ENCODE measurements at regions not wholly inside any gene's neighbourhood (a gene's known extent, or its start where the extent isn't known, plus 50 kb on each side); places are given as distances from the start of the nearest gene placed in this dataset.

- DNase-seq (ENCODE audit: low read depth): no peak
Measured at GRCh38 chr10:110355141-110355831, 50.6 kb upstream of the SMNDC1 start.

GRCh38 chr10:110355922-110356627, 51.4 kb upstream of the SMNDC1 start:
- no peak for DNase-seq (ENCODE audit: low read depth)

DNA sequence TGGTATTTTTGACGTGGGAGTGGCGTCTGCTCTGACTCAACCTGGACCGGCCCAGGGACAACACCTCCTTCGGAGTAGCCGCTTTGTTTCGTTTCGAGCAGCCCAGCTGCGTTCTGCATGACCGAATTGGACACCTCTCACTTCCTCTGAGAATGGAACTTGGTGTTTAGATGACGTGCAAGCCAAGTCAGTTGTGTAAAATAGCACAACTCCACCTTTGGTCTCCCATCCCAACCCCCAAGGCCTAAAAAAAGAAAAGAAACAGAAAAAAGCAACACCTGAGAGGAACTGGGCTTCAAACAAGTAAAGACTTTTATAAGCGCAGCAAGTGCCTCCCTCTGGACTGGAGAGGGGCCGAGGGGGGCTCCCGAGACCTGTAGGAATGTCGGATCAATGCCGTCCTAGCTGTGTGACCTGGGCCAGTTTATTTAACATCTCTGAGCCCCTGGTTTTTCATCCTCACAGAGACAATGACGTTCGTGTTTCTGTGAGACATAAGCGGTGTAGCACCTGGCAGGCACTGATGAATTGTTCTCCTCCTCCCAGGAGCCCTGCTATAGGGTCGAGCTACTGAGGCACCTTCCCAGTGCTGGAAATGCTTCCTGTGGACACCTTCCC, 52.0 kb upstream of the SMNDC1 start:
- peak; percentile 39 for DNase-seq (ENCODE audit: low read depth)

DNA sequence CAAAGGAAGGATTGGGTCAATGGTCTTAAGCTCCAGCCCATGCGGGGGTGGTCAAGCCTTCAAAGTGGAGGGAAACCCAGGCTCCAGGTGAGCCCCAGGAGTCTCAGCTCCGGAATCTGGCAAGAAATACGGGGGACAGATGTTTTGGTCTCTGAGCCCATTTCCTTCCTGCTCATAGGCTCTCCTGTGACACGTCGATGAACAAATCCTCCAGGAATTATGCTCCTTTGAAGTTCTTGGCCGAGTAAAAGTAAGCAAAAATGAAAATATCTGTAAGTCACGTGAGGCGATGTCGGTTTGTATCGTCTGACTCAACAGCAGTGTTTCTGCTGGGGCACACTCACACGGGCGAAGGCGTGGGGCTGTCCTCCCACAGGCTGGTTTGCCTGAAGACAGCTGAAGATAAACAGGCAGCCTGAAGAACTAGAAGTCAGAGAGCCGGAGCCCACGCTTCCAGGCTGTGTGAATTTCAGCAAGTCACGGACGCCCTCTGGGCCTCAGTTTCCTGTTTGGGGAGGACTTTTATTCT, 52.6 kb upstream of the SMNDC1 start:
- DNase-seq (ENCODE audit: low read depth): peak; percentile 96

- no peak for DNase-seq (ENCODE audit: low read depth)
Measured at GRCh38 chr10:110357871-110358270, 53.2 kb upstream of the SMNDC1 start.

DNA sequence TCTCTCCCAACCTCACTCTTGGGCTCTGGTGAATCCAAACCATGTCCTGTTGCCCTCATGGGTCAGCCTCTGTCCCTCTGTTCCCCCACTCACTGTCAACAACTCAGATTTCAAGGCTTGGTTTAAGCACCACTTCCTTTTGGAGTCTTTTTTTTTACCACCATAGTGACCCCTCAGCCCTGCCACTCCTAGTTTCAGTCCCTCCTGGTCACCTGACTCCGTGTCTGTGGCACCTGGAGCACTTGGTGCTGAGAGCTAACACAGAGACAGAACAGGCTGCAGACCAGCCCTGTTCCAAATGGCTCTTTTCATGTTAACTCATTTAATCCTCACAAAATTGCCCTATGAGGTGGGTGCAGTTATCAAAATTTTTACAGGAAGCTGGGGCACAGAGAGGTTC, 53.6 kb upstream of the SMNDC1 start:
- DNase-seq (ENCODE audit: low read depth): no peak

DNA sequence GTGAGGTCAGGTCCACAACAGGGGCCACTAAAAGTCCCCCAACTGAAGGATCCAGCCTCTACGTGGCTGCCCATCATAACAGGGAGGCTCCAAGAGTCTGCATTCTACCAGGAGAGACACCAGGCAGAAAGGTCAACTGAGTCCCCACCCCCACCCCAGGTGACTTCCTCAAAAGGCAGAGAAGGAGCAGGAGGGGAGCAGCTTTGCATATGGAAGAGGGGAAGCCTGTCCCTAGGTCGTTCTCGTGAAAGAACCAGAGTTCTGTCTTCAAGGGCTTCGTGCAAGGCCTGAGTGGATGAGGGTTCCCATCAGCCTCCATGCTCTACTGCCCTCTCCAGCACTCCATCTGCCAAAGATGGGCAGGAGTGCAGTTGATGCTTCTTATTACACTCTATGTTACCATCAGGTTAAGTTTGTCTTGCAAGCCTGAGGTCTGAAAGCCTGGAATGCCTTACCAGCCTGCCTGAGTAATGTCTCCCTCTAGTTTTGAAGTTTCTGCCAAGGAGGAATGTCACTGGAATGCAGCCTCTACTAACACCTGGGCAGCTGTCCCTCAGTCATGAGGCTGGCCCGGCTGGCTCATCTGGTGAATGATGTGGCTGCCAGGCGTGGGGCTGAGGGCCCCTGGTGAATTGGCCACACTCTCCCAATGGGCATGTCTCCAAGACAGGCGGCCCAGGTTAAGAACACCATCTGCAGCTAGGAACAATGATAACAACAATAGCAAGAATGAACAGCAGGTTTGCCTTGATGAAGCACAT, 54.3 kb upstream of the SMNDC1 start:
- peak; percentile 37 for DNase-seq (ENCODE audit: low read depth)

GRCh38 chr10:110360857-110361474, 56.2 kb upstream of the SMNDC1 start:
- DNase-seq (ENCODE audit: low read depth): peak; percentile 48

- DNase-seq (ENCODE audit: low read depth): no peak
Measured at GRCh38 chr10:110361800-110362456, 57.2 kb upstream of the SMNDC1 start.

GRCh38 chr10:110363572-110364411, 59.1 kb upstream of the SMNDC1 start:
- DNase-seq (ENCODE audit: low read depth): no peak

DNA sequence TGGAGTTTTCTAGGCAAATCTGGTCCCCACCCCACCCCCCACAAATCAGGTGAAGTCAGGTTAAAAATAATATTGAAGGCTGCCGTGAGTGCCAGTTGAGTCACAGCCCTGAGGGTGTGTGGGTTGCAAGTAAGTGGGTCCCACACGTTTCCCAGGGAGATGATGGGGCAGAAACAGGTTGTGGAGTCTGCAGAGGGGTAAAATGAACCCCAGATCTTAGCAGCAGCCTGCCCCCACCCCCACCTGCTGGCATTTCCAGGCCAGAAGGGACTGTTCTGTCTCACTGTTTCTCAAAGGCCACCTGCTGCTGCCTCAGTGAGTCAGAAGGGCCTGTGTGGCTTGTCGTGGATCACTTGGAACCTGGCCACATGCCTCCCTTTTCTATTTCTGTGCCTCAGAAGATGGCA, 59.8 kb upstream of the SMNDC1 start:
- peak; percentile 46 for DNase-seq (ENCODE audit: low read depth)

- DNase-seq (ENCODE audit: low read depth): no peak
Measured at GRCh38 chr10:110365356-110366143, 60.8 kb upstream of the SMNDC1 start.

DNA sequence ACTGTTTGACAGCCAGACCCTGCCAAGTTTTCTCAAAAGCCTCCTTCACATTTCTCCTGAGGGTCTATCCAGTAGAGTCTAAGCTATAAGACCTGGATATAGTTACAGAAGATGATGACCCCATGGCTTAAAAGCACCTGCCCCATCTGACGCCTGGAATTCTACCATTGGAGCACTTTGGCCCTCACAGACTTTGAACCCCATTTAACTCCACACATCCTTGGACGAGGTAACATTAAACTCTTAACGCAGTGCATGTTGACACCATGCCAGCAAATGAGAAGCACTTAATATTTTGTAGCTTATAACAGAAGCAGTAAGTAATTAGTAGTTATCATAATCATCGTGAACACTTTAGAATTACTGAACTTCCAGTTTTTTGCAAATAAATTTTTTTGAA, 61.9 kb upstream of the SMNDC1 start:
- no peak for DNase-seq (ENCODE audit: low read depth)

GRCh38 chr10:110368002-110368401, 63.3 kb upstream of the SMNDC1 start:
- peak; percentile 59 for DNase-seq (ENCODE audit: low read depth)

DNA sequence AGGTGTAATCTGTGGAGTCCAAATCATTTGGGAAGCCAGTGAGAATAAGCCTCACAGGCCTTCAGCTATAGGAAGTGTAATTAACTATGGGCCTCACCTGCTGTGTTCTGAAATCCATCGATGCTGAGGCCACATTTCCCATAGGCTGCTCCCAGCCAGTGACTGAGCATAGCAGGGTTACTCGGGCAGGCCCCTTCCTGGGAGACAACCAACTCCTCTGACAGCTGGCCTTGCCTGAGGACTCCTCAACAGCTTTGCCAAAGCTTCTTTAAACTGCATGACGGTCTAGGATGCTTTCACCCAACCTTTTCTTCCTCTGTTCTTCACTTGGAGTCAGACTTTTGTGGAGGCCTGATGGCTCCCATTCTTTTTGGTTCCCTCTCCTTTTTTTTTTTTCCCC, 63.8 kb upstream of the SMNDC1 start:
- DNase-seq (ENCODE audit: low read depth): no peak

GRCh38 chr10:110370006-110370405, 65.3 kb upstream of the SMNDC1 start:
- no peak for DNase-seq (ENCODE audit: low read depth)

- DNase-seq (ENCODE audit: low read depth): peak; percentile 82
Measured at GRCh38 chr10:110372656-110373055, 67.9 kb upstream of the SMNDC1 start.

DNA sequence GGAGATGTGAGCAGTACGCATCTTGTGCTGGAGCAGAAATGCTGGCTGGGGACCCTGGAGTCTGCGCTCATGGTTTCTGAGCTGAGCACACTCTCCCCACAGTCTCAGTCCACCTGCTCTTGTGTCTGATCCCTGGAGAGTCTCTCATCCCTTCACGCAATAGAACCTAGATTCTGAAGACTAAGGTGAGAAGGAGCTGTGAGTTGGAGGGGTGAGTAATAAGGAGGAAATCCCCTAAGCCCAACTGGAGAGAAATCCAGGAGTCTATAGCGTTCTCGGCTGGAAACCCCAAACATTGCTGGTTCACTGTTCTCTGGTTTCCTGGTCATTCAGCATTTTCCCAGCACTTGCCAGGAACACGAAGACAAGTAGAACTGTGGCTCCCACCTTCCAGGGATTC, 68.3 kb upstream of the SMNDC1 start:
- peak; percentile 73 for DNase-seq (ENCODE audit: low read depth)

- no peak for DNase-seq (ENCODE audit: low read depth)
Measured at GRCh38 chr10:110373857-110374654, 69.3 kb upstream of the SMNDC1 start.

All from ELR (cell line).